WI38 (cell line): ENCODE measurements at regions not wholly inside any gene's neighbourhood (a gene's known extent, or its start where the extent isn't known, plus 50 kb on each side); places are given as distances from the start of the nearest gene placed in this dataset.

Experiments
- H3K4me3 ChIP-seq: 2 replicates; pipeline ENCODE4 v1.5.1; 2011; ENCODE audit warnings: low read depth, mild to moderate bottlenecking, control low read depth, low read length
- CTCF ChIP-seq: IDR thresholded peaks from 2 replicates; pipeline ENCODE4 v1.5.1; 2012; ENCODE audit warnings: low read depth, mild to moderate bottlenecking, control low read depth, low read length

GRCh38 chr6:74075323-74075722 is 379.3 kb downstream of the CD109 start:
- no peak overlapping the region for H3K4me3 ChIP-seq
- TF ChIP-seq CTCF, result no peak

GRCh38 chr6:74074645-74075044 is 378.6 kb downstream of the CD109 start:
- TF ChIP-seq CTCF, result no peak
- no peak overlapping the region for H3K4me3 ChIP-seq

- no peak for TF ChIP-seq CTCF
- H3K4me3 ChIP-seq, result no peak overlapping the region
These were observed 378.0 kb downstream of the CD109 start for GRCh38 chr6:74073999-74074398.

- no peak for TF ChIP-seq CTCF
- no peak overlapping the region for H3K4me3 ChIP-seq
These were observed 377.4 kb downstream of the CD109 start for GRCh38 chr6:74073429-74073828.

- no peak overlapping the region for H3K4me3 ChIP-seq
- TF ChIP-seq CTCF, result no peak
These were observed 375.2 kb downstream of the CD109 start for GRCh38 chr6:74071214-74071613.

- no peak for TF ChIP-seq CTCF
- no peak overlapping the region for H3K4me3 ChIP-seq
These were observed 374.7 kb downstream of the CD109 start for GRCh38 chr6:74070711-74071110.

- TF ChIP-seq CTCF, result no peak
- no peak overlapping the region for H3K4me3 ChIP-seq
These were observed 374.1 kb downstream of the CD109 start for GRCh38 chr6:74070091-74070490.
